NOMO-1 treated with DMSO at 0.1 percent for 48 hours (cell line): ENCODE measurements at regions not wholly inside any gene's neighbourhood (a gene's known extent, or its start where the extent isn't known, plus 50 kb on each side); places are given as distances from the start of the nearest gene placed in this dataset.
"Not testable (repeated sequence)": the region's sequence is repeated elsewhere in the genome, so short reads cannot be mapped to it uniquely, and the experiment has no call there.

Experiments used
- DNase-seq: peaks from one replicate; lab custom pipeline; 2025; ENCODE audit not compliant: unreplicated experiment; lab: John Stamatoyannopoulos, UW

DNA sequence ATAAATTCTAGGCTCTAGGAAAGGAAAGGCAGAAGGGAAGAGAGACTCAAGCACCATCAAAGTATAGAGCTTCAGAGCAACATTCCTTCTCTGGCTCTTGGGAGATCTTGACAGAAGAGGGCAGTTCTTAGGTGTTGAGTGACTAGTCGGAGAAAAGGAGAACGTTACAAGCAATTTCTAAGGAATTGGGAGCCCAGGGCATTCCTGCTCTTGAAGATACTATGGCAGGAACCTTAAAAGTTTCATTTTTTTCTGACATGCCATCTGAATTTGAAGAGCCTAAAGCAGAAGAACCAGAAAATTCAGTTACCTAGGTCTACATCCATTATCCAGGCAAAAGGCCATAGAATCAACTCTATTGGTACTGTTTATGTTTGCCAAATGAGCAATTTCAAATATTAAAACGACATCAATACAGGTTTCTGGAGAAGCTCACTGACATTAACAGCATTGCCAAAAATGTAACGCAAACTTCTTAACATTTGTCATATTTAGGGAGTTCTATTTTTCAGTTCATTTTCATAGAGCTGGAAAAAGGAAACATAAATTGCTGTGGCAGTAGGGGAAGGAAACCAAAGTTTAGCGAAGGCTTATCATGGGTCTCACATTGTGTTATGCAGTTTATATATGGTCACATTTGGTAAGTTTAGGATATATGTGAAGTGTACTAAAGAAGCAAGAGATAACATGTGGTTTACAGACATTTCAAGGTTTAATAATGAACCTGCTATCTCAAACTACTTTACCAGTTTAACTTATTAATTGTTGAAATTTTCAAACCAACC lies 210.1 kb upstream of the NRIP1 start:
- DNase-seq = no peak

DNA sequence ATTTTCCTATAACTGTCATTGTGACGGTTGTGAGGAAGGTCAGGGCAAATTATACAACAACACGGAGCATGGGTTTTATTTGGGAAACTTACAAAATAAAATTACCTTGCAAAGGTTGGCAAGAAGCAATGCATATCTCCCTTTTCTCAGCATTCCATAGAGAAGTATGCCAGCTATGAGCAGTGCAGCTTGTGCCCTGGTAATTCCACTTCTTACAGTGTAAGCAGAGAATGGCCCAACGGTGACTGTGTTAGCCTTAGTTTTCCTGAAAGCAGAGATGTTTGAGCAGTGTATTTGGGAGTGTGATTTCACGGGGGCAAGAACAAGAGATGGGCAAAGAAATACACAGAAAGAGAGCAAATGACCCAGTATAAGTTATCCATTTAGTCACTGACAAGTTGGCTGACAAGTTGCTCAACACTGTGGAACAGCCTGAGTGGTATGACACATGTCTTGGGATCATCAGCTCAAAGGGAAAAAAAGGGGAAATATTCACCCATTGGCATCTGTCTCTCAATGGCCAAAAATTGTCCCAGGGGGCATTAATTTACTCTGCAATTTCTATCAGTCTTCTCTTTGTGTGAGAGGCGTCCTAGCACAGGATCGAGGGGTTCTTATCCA lies 210.9 kb upstream of the NRIP1 start:
- no peak for DNase-seq

DNA sequence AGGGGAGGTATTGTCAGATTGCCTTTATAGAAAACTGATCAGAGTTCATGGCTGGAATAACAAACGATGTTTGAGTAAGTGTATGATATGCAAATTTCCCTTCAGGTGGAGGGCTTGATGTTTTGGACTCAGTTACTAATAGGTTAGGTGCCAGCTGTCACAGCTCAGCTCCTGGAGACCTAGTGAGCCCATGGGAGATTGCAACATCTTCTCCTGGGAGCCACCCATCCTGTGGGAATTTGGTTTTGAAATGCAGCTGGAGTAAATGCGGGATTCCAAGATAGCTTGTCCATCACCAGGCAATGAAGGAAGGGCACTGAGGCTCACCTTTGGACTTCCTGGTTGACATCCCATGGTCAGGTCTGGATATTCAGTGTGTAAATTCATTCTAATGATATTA lies 211.4 kb upstream of the NRIP1 start:
- DNase-seq = no peak

DNA sequence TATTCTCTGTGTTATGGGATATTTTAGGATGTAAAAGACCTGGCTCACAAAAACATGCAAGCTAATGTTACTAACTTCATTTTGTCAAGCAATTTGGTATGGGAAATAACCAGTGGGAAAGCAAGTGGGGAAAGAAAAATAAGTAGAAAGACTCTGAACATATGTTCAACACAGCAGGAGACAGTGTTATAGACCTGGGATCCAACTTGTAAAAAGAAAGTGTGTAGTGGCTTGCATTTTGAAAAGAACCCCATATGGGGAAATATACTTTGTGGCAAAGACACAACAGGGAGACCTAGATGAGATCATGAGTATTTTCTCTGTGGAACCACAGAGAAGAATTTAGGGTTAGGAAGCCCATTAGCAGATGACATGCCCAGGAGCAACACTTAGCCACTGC lies 212.7 kb upstream of the NRIP1 start:
- no peak for DNase-seq

DNA sequence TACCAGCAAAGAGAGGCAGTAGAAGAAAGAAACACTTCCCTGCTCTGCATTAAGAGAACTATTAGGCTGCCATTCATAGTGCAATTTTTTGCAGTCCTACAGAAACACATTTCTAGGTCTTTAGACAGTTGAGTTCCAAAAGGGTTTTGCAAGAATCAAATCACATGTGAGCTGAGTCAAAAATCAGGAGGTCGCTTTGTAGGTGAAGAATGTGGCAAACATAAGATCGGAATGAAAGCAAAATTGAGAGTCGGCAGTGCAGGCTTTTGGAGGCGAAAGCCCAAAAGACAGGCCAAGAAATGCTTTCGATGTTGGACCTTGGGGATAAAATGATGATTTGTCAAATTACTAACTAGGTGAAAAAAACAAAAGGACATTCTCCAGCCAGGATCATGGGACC lies 213.5 kb upstream of the NRIP1 start:
- DNase-seq = no peak

DNA sequence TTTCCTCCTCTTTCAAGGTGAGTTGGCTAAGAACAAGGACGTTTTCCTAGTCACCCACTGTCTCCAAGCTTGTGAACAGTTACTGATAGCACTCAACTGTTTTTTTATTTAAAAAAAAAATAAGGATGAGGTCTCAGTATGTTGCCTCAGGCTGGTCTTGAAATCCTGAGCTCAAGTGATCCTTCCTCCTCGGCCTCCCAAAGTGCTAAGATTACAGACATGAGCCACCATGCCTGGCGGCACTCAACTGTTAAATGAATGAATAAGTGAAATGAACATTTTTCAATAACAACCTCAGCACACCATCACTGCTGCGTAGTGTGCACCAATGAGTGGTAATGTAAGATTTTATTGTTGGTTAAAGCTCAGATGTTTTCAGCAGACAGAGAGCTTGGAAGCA lies 214.1 kb upstream of the NRIP1 start:
- DNase-seq = no peak

DNA sequence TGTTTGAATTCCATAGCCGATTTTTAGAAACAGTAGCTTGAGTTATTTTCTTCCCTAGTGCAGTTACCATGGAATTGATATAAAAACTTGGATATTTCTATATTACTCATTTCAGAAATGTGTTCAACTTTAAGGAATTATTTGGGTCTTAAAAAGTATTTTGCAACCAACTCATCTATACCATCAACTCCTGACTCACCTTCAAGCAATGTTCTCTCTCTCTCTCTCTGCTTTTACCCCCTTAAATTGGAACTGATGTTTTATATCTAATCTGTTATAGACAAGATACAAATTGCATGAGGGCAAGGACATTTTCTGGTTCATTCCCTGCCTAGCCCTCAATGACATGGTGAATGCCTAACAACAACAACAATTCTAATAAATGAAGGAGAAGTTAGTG lies 214.7 kb upstream of the NRIP1 start:
- no peak for DNase-seq

DNA sequence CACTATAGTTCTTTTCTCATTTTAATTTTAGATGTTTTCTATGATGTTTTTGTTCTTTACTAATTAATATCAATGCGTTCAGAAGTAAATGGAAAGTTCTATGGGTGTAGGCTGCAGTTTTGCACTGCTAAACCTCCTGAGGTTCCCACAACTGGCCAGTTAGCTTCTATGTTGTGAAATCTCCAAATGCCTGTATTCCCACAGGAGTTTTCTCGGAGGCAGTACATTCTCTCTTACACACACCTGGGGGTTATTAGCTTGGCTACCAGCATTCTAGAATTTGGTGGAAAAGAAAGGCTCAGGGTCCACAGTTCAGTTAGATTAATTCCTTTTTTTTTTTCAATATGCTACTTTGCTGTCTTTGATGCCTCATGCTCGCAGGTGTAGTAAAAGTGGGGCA lies 216.9 kb upstream of the NRIP1 start:
- no peak for DNase-seq

DNA sequence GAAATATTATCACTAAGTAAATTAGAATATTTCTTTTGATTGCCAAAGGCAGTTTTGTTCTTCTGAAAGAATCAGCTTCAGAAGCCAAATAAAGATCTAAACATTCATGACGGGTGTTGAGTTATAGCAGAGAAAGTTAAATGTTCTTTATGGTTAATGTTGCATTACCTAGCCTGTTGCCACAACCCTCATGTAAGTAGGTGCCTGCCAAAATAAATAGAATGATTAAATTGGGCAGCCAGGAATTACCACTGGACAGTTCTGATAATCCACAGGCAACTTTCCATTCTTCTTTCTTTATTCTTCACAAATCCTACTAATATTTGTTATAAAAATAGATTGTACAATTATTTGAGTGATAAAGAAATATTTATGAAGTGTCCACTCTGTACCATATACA lies 217.9 kb upstream of the NRIP1 start:
- DNase-seq = no peak

DNA sequence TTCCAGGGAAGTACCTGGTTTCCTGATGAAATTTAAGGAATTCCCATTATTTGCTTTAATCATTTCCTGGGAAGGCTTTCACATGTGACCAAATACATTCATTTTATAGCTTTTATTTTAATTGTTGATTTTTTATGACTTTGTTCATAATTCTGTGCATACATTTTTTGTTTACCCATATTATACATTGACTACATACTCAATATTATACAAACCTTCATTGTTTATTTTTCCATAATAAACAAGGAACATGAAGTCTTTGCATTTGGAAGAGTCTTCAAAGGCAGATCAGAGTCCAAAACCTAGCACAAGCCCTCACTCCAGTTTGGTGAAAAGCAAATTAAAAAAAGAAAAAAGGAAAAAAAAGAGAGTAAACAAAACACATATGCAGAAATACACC lies 218.3 kb upstream of the NRIP1 start:
- no peak for DNase-seq

DNA sequence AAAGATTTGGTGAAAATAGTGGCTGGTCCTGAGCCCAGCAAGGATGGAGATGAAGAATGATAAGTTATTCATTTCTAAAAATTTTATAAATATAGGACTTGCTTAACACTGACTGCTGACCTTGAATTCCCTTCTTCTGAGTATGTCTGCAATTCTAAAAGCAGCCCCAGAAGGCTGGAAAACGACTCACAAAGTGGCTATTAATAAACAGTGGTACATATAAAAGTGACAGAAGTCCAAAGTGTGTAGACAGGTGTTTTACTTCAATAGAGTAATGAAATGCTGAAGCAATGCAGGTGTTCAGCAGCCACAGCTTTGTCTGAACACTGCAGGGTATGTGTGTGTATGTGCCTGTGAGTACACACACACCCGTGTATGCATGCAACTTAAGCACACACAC lies 219.0 kb upstream of the NRIP1 start:
- DNase-seq = no peak

DNA sequence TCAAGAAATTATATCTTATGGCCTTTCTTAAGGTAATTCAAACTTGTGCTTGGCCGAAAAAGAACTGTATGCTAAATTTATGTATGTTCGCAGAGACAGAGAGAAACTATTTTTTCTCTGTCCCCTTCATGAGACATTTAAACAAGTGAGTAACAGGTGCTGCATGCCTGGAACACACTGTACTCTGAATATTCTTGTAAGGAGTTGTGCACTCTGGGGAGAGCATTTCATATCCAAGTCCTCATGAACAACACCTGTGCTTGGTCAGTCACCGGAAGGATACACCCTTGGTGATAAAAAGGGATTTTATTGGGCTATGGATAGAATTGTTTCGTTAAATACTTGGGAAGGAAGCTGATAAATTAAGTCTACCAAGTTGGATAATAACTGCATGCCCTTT lies 220.8 kb upstream of the NRIP1 start:
- DNase-seq = no peak

DNA sequence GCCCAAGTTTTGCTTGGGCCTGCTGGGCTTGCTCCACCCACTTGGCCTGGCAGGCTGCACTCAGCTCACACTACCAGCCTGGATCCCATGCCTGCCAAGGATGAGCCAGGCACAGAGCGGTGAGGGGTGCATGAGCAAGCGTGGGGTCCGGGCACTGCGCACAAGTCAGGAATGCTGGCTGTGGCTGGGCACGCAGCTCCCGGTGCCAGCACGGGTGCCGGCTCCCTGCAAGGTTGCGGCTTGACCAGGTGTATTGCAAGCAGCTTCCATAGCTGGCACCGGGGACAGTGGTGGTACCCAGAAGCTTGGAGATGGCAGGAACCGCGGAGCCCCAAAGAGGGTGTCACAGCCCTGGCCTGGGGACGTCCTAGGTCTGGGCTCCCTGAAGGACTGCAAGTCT lies 224.4 kb upstream of the NRIP1 start:
- DNase-seq = no peak

DNA sequence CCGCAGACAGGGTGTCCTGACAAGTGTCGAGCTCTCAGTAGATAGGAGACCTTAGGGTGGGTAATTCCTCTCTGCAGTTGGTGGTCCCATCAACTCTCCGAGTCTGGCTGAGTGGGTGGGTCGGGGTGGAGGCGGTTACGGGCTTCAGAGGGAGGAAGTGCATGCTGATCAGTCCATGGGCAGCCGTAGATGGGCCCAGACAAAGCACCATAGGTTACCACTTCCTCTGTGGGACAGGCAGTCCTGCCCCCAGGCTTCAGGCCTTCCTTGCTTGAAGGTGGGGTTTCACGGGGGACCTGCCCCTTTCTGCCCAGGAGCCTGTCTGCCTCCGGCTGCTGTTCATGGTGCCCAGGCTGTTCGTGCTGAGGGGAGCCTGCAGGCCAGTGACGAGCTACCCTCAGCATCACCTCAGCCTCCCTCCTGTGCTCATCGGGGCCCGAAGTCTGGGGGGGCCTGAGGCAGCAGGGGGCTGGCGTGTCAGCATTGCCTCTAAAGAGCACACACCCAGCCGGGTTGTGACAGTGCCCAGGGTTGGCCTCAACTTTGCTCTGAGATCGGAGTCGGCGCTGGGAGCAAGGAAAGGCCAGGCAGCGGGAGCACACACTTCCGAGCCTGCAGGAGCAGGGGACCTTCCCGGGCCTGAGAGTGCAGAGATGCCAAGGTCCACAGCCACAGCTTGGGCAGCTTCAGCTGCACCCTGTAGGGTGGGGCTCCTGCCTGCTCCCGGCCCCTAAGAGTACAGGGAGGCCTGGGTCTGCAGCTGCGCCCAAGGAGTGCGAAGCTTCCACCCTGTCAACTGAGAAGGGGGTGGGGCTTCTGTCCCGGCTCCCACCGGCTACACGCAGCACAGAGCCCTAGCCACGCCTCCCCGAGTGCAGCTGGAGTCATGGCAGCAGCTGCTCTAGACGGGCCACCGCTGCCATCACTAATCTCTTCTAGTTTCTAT lies 225.4 kb upstream of the NRIP1 start:
- no peak for DNase-seq

DNA sequence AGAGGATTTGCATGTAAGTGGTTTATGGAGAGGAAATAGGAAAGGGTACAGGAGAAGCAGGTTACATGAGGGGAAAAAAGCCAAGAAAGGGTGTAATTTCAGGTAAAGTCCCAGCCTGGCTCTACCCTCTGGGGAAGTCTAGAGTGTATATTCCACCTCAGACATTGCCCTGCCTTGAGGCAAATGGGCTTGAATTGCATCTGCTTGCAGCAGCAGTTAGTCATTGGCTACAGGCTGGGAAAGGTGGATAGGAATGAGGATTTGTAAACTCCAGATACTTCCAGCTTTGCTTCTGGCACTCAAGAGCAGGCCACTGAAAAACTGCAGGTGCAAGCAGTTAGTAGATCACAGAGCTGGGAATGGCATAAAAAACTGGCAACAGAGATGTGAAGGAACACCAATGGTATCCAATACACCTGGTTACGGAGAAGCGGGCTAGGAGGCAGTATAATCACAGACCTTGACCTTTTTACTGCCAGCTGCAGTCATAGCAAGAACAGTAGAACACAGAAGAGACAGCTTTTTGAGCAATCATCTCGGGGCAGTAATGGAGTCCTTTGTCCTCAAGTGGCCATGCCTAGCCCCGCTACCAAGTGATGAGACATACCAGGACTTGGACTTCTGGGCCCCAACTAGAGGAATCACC lies 226.9 kb upstream of the NRIP1 start:
- no peak for DNase-seq

DNA sequence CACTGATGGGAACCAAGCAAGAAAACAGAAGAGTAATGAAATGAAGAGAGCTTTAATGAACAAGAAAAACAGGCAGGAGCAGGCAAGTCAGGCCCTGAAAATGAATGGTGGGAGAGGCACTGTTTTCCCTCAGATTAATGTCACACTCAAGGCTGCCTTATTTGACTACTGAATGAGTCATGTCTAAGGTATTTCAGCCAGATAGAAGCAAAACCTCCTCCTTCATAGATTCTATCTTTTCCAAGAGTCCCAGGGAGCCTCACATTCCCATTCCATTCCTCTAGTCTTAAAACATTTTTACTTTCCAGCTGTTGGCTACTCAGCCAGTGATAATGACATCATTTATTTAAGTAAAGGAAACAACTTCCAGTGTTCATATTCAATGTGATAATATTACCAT lies 228.4 kb upstream of the NRIP1 start:
- DNase-seq = no peak

DNA sequence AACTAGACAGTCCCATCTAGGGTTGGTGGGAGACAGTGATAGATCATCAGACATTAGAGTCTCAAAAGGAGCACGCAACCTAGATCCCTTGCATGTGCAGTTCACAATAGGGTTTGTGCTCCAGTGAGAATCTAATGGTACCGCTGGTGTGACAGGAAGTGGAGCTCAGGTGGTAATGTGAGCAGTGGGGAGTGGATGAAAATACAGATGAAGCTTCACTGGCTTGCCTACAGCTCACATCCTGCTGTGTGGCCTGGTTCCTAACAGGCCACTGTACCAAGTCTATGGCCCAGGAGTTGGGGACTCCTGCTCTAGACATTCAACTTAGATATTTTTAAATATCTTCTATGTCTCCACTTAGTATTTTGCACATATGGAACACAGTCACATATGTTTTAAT lies 231.1 kb upstream of the NRIP1 start:
- DNase-seq = no peak

DNA sequence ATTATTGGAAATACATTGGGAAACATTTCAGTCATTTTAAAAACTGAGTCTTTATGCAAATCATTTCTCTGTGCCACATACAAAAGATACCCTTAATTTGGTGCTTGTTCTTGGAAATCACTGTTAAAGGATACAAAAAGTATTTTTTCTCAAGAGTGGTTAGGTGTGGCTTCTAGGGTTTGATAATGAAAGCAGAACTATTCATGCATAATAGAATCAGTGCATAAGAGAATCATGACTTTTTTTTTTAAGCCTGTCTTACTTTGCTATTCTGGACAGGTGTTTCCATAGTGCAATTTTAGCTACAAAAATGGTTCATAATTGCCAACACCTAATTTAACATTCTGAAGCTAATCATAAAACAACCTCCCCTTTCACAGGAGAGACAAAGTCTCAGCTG lies 233.0 kb upstream of the NRIP1 start:
- DNase-seq = no peak

DNA sequence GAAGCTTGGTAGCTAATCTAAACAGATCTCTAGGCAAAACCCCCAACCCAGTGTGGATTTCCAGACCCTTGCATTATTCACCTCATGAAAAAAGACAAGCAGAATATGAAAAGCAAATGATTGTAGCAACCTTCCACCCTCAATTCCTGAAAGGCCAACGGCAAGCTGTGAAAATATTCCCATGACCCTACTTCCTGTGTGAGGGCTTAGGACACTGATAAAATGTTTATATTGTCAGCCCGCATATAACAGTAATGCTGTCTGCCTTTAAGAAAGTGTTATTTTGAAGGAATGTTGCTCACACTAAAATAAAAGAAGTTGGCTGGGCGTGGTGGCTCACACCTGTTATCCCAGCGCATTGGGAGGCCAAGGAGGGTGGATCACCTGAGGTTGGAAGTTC lies 233.5 kb upstream of the NRIP1 start:
- DNase-seq = no peak

DNA sequence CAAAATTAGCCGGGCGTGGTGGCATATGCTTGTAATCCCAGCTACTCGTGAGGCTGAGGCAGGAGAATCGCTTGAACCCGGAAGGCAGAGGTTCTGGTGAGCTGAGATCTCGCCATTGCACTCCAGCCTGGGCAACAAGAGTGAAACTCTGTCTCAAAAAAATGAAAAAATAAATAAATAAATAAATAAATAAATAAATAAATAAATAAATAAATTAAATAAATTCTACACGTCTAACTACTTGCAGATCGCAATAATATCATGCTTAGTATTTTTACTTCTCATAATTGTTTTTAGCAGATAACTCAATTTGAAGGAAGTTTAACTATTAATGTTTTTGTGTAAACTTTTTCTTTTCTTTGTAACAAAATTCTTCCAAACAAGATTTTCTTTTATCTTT lies 234.0 kb upstream of the NRIP1 start:
- not testable (repeated sequence) for DNase-seq

DNA sequence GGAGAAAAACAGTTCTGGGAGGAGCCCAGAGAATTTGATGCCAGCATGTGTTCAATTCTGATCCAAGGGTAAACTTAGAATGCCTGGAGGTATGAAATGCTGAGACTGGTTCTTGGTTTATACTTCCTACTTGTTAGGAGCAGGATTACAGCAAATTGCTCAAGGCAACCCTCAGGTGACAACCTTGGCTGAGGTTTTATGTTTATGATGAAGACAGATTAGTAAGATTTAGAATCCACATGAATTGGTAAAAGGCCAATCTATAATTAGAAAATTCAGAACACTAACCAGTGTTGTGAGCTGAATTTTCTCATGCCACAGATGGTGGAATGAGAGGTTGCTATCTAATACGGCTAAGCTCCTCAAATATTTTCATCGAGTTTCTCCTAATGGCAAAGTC lies 235.3 kb upstream of the NRIP1 start:
- no peak for DNase-seq
